ENCODE measurements at regions not wholly inside any gene's neighbourhood (a gene's known extent, or its start where the extent isn't known, plus 50 kb on each side); places are given as distances from the start of the nearest gene placed in this dataset.

DNA sequence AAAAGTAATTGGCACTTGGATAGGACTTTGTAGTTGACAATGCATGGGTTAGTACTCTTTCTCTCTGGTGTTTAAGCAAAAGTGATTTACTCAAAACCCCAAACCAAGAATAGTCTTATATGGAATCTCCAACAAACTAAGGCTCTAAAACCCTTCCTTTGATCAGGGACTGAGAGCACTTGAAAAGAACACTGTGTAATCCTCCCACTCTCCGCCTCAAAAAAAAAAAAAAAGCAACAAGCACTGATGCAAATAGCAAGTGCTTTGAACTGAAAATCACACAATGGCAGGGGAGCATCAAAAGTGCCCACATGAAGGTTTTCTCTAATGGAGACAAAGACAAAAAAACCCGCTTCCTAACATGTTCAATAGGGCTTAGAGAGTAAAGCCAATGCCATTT, 467.9 kb upstream of the AUTS2 start:
- no peak for DNase-seq (ENCODE audit: low read depth in 2 of 2)

GRCh38 chr7:69134316-69134715, 464.0 kb upstream of the AUTS2 start:
- no peak for DNase-seq (ENCODE audit: low read depth in 2 of 2)

DNA sequence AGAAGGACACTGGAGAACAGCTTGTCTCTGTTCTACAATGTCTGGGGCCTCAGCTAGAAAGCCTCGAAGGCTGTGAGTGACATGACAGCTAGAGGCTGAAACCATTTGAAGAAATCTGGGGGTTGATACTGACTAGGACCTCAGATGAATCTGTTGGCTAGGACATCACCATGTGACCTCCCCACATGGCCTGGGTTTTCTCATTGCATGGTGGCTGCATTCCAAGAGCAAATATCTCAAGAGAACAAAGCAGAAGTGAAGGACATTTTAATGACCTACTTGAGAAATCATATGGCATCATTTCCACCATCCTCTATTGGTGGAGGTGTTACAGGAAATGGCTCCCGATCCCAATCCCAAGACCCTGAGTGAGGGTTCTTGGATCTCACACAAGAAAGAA, 450.6 kb upstream of the AUTS2 start:
- no peak for DNase-seq (ENCODE audit: low read depth in 2 of 2)

- no peak for DNase-seq (ENCODE audit: low read depth in 2 of 2)
Measured at GRCh38 chr7:69149804-69150782, 448.2 kb upstream of the AUTS2 start.

DNA sequence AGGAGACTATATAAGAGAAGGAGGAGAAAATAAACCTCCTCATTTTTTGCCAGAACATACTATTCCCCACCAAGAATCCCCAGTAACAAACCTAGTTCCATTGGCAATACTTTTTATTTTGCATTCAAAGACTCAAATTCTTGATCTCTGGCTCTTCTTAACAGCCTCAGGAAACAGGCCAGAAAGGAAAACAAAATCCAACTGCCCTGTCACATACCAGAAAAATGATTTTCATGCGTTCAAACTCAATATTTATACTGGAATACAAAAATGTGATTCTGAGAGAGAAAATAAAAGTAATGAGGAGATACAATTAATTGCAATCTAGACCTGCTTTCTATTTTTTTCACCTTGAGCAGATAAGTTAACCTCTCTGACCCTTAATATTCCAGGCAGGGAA, 435.9 kb upstream of the AUTS2 start:
- no peak for DNase-seq (ENCODE audit: low read depth in 2 of 2)

DNA sequence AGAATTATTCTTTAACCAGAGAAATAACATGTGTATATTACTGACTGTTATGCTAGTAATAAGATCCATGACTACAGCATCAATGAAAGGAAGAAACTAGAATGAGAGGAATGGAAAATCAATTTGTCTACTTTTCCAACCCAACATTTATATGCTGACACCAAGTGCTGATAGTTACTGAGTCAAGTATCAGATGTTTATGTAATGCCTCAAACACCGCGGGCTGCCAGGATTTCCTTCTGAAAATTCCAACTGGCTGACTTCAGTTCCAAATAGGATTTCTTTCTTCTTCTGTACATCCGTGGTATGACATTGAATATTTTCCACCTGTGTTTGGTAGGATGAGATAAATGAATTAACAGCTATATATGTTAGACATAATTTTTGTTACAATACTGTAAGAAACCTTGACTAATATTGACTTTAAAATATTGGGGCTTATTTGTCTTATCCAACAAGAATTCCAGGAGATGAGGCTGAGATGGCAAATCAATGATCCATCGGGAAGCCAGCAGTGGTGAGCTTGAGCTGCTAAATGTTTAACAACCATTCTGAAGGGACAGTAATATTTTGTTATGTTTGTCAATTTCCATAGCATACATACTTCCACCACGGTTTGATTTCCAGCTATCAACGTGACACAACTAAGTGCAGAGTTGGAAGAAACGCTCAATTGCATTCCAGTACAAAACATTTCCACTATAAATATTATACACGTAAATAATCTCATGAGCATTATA, 435.2 kb upstream of the AUTS2 start:
- DNase-seq (ENCODE audit: low read depth in 2 of 2), result no peak

DNA sequence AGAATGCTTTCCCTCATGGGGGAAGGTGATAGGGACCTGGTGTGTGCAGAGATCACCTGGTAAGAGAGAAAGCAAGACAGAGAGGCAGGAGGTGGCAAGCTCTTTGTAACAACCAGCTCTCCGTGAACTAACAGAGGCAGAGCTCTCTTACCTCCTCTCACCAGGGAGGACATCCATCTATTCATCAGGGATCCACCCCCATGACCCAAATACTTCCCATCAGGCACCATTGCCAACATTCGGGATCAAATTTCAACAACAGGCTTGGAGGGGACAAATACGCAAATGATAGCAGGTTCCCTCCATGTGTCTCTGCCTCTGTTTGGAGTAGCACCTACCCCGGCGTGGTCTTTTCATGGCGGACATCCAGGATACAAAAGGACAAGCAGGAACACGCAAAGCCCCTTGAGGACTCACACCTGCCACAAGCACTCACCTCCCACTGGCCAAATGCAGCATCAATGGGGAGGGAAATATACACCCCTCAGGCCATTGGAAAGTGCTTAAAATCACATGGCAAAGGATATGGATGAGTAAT, 431.2 kb upstream of the AUTS2 start:
- no peak for DNase-seq (ENCODE audit: low read depth in 2 of 2)

GRCh38 chr7:69169386-69169785, 428.9 kb upstream of the AUTS2 start:
- no peak for DNase-seq (ENCODE audit: low read depth in 2 of 2)

DNA sequence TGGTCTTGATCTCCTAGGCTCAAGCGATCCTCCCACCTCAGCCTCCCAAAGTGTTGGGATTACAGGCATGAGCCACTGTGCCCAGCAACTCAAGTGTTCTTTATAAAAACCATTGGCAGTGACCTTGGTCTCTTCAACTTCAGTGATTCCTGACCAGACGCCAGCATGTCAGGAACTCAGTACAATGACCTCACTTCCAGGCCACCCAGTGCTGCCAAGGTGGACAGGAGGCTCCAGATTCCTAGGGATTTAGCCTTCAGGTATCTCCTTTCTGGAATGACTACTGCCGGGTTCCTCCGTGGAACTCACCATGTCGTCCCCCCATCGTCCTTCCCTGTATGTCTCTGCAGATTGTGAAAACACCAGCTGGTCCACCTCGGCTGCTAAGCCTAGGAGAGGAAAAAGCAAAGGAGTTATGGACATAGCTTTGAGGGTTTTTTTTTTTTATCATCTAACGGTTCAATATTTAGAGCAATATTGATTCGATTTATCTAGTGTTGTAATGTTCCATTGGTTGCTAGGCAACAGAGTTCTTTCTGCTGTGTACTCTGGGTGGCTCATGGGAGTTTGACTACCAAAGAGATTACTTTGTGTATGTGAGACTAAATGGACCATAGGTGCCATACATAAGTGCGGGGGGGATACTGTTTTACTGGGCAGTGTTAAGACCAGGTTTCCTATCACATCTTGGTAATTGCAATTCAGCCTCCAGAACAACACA, 425.8 kb upstream of the AUTS2 start:
- no peak for DNase-seq (ENCODE audit: low read depth in 2 of 2)

DNA sequence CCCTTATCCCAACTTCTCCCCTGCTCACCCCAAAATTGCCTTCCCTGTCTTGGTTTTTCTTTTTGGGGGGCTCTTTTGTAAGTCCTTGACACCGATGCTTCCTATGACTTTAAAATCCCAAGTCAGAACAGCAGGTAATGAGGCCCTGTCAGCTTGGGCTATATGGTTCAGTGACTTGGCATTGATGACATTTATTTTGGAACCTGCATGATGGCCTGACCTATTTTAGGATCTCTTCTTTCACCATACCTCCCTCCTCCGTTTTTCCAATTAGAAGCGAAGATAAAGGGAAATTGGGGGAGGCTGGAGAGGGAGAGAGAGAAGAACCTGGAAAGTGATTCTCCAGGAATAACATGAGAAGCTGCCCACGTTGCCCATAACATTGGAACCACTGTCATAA, 424.9 kb upstream of the AUTS2 start:
- no peak for DNase-seq (ENCODE audit: low read depth in 2 of 2)

GRCh38 chr7:69173846-69174245, 424.4 kb upstream of the AUTS2 start:
- no peak for DNase-seq (ENCODE audit: low read depth in 2 of 2)

DNA sequence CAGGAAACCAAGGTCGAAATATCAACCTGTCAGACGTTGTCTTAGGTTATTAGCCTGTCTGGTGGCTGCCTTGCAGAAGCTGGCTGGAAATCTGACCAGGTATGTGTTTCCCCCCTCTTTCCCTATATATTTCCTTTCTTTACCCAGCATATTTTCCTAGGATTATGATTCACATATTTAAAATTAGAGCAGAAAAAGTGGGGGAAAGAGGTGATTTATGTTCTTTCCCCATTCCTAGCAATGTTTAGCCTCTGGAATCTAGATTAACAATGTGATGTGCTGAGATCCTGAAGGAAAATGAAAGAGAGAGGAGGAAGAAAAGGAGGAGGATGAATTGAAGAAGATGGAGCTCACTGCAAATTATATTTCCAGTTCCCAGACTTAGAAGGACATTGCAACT, 421.4 kb upstream of the AUTS2 start:
- no peak for DNase-seq (ENCODE audit: low read depth in 2 of 2)

DNA sequence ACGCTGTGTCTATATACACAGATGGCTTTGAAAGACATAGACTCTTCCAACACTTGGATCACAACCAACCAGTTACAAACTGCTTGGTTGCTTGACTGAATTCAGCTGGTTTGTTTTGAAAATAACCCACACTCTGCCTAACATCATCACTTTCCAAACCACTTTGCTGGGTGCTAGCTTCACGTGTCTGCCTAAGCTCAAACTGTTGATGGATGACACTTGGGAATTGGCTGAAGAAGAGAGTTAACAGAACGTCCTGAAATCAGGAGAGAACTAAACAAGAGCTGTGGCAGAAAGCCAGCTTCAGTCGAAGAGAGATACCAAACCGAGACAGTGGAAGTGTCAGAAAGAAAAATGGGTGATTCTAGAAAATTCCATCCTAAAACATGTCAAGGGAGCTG, 420.8 kb upstream of the AUTS2 start:
- no peak for DNase-seq (ENCODE audit: low read depth in 2 of 2)

DNA sequence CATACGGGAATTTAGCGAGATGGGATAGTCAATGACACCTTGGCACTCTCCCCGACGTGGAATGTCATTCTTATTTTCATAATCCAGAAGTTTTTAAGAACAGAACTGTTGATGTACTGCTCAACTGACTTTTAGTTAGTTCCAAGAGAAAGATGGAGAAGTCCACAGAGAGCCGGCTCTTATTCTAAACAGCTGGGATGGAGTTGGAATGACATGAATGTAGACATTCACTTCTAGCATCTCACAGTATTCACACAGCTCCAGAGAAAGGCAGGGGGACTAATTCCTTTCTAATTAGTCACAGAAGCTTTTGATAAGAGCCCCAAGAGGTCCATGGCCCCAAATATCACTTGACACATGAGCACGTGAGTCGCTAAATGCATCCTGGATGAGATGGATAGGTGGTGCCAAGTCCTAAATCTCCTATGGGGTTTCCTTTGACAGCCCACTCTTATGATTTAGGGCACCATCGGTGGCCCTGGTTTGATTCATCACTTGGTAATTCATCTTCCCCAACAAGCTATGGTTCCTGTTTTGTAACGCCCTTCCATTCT, 420.3 kb upstream of the AUTS2 start:
- no peak for DNase-seq (ENCODE audit: low read depth in 2 of 2)

GRCh38 chr7:69180662-69181061, 417.6 kb upstream of the AUTS2 start:
- no peak for DNase-seq (ENCODE audit: low read depth in 2 of 2)

GRCh38 chr7:69182596-69183467, 415.4 kb upstream of the AUTS2 start:
- DNase-seq (ENCODE audit: low read depth in 2 of 2), result no peak

DNA sequence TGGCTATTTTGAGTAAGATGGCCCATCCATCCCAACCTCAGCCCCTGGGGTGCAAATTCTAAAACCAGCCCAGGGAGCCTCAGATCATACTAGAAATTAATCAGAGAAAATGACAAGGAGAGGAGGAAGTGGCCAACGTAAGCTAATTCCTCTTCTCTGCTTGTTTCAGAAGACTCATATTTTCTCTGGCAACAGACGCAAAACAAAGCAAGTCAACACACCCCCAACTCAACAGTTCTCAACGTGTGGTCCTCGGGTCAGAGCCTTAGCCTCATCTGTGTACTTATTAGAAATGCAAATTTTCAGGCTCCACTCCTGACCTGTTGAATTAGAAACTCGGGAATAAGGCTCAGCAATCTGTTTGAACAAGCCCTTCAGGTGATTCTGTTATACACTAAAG, 413.9 kb upstream of the AUTS2 start:
- DNase-seq (ENCODE audit: low read depth in 2 of 2), result no peak

GRCh38 chr7:69185170-69185569, 413.1 kb upstream of the AUTS2 start:
- DNase-seq (ENCODE audit: low read depth in 2 of 2), result no peak

DNA sequence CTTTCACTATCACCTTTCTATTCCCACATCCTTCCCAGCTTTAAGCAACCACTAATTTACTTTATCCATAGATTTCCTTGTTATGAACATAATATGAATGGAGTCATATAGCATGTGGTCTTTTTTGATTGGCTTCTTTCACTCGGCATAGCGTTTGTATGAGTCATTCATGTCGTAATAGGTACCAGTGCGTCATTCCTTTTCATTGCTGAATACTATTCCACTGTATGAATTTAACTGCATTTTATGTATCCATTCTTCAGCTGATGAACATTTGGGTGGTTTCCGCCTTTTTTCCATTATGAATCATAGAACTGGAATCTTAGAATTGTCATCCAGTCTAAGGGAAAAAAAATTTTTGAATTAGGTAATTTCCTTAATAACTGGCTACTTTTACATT, 411.3 kb upstream of the AUTS2 start:
- no peak for DNase-seq (ENCODE audit: low read depth in 2 of 2)

DNA sequence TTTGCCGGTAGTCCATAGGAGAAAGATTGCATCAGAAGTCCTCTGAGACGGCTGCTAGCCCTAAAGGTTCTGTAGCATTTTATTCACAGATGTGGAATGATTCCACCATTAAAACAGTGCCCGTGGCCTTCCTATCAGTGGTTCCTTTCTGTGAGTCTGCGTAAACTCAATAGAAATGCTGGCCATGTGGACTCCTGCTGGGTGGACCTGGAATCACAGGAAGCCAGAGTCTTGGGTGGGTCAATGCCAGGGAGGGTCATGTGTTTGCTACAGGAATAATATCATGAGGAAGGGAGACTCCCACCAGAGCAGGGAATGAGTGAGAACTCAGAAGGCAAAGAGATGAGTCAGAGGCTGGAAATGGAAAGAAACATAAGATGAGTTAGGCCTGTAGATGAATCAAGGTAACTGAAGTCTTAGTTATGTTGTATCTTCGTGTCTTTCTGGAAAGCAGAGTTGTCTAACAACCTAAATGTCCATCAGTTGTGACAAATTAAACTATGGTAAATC, 410.4 kb upstream of the AUTS2 start:
- DNase-seq (ENCODE audit: low read depth in 2 of 2), result no peak

- DNase-seq (ENCODE audit: low read depth in 2 of 2), result no peak
Measured at GRCh38 chr7:69189406-69189805, 408.9 kb upstream of the AUTS2 start.
